ENCODE measurements at regions not wholly inside any gene's neighbourhood (a gene's known extent, or its start where the extent isn't known, plus 50 kb on each side); places are given as distances from the start of the nearest gene placed in this dataset.
"Not testable (repeated sequence)": the region's sequence is repeated elsewhere in the genome, so short reads cannot be mapped to it uniquely, and the experiment has no call there.

DNA sequence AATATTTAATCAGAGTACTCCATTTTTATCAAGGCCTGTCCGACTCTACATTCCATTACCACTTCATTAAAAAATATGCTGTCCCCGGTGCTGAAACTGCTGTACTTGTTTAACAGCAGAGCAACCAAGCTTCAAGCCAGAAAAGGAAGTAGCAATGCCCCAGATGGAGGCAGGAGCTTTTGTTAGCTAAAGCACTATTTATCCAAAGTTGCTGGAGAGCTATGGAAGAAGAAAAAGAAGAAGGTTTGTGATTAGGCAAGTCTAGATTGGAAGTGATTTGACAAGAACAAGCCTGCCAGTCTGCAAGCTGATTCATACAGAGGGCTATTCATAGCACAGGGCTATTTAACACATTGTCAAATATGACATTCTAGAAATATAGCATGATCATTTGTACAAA lies 160.9 kb upstream of the SPTLC3 start:
- no peak for DNase-seq

GRCh38 chr20:12849225-12849910 lies 159.4 kb upstream of the SPTLC3 start:
- no peak for DNase-seq

DNA sequence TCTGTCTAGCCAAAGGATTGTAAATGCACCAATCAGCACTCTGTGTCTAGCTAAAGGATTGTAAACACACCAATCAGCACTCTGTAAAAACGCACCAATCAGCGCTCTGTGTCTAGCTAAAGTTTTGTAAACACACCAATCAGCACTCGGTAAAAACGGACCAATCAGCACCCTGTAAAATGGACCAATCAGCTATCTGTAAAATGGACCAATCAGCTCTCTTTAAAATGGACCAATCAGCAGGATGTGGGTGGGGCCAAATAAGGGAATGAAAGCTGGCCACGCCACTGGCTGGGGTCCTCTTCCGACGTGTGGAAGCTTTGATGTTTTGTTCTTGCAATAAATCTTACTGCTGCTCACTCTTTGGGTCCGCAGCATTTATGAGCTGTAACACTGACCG lies 151.1 kb upstream of the SPTLC3 start:
- DNase-seq = not testable (repeated sequence)

GRCh38 chr20:12860619-12861247 lies 148.0 kb upstream of the SPTLC3 start:
- no peak for DNase-seq

GRCh38 chr20:12869669-12870068 lies 139.1 kb upstream of the SPTLC3 start:
- DNase-seq = no peak

GRCh38 chr20:12870588-12870987 lies 138.2 kb upstream of the SPTLC3 start:
- DNase-seq = no peak

DNA sequence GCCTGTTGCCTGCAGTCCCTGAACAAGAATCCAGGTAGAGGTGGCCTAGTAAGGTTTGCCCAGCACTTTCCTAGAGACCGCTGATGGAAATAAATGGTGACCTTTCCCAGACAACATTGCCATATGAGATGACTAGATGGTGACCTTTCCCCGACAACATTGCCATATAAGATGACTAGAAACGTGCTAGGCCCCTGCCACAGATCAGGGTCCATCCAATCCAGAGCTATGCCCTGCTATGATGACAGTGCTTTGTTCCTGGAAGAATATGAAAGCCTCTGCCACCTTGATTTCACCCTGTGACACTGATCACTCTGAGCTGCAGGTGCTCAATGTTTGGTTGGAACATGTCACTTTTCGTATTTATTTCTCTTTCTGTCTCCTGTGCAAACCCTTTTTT lies 133.8 kb upstream of the SPTLC3 start:
- no peak for DNase-seq

- no peak for DNase-seq
Measured at GRCh38 chr20:12875510-12875909, 133.3 kb upstream of the SPTLC3 start.

DNA sequence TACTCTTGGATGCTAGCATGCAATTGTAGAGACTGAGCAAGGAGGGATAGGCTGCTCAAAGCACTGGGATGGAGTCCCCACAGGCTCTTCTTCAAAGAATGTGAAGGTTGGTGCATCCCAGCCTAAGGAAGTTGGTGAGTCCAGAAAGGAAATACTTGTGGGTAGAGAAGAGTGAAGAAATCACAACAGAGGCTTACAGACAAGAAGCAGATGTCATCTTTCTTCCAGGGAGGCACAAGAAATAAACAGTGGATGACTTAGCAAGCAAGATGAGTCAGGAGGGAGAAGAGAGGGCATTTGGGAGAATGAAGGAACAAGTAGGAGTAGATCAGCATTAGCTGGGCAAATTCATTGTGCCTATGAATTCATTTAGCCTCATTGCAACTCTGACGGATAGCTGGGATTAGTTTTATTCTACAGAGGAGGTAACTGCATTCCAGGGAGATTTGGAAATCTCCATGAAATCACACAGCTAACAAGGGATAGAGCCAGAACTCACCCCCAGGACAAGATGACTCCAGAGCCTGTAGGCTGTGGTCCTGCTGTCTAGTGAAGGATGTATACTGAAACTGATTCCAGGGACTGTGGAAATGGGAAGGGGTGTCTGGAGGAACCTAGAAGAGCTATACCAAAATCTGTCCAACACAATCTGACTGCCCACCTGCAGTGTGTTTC lies 125.8 kb upstream of the SPTLC3 start:
- DNase-seq = no peak

DNA sequence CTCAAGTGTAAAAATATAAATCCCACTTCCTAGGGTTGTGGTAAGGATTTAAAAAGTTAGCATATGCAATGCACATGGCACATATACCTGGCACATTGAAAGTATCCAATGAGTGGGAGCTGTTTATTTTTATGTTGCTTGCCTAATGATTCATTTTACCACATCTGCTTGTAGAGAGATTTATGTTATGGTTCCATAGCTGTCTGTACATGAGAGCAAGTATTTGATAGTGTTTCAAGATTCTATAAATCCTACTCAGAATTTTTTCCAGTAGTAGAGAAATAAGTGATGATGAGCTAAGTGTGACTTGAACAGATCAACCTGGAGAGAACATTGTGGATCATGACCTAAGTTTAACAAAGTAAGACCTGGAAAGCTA lies 125.3 kb upstream of the SPTLC3 start:
- DNase-seq = no peak

- no peak for DNase-seq
Measured at GRCh38 chr20:12886618-12887363, 122.0 kb upstream of the SPTLC3 start.

DNA sequence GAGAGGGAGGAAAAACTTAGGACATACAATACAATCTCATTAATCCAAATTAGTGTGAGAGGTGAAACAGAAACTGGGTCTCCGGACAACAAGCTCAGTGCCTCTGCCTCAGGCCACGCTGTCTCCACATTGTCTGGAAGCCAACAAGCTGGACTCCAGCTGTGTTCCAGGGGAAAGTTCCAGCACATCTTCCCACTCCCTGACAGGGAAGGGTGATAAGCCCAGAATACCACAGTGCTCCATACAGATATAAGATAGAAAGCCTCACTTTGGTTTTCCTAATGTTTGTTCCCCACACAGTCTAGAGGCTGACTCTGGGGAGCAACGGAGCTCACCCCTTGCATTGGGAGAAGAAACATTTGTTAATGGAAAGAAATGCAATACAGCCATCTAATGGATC lies 117.1 kb upstream of the SPTLC3 start:
- no peak for DNase-seq

DNA sequence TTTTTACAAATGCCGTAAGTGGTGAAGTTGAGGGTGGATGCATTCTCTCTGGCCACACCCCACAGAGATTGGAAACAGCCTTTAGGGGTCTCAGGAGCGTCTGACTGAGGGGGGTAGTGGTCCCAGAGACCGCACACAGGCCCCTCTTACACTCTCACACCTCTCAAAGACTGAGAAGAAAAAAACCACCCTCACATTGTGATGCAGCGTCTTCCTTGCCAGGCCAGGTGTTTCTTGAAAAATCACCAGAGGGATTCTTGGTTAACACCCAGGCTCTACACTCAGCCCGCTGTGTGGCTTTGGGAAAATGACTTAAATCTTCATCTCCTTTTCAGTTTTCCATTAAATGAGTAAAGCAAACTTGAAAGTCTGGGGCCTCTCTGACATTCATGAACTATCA lies 115.8 kb upstream of the SPTLC3 start:
- DNase-seq = no peak

DNA sequence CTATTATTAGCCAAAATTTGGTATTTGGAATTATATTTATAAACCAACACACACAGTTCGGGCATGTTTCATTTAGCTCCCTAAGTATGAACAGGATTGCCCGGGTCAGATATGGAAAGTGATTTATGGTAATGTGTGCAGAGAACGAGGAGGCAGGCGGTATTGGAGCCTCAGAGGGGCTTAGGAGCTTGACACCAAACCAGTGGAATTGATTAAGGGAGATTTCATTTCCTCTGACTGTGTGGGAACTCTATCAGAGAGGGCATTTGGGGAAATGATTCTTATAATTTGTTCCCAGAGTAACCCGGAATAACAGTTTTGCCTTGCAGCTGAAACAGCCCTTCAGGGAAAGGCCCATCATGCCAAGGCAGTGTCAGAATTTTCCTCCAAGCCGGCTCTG lies 115.1 kb upstream of the SPTLC3 start:
- no peak for DNase-seq

DNA sequence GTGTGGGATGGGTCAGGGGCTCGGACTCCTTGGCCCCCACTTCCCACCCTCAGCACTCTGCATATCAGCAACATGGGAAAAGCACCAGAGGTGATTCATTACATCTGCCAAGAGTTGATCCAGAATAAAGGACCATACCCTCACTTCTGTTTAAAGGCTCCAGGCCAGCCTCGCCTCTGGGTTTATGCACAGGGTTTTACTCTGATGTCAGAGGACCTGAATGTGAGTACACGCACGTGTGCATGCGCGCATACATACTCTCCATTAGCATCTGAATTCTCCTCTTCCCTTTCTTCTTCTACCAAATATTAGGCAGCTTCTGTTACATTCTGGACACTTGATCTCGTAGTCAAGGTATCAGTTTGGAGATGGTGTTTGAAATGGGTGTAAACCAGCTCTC lies 114.7 kb upstream of the SPTLC3 start:
- no peak for DNase-seq

DNA sequence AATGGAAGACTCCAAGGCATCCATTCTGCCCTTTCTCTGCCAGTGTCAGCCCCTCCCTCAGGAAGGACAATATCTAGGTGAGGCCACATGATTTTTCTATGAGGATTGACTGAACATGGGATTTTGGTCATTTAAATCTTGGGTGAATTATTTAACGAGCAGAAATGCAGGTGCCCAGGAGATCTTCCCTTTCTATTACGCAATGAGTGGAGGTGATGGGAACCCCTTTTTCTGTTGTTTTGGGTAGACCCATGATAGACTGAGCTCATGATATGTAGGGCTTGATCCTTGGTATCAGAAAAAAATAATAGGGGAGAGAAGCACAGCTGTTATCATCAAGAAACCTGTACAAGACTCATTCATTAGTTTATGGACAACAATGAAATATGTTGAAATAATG lies 112.6 kb upstream of the SPTLC3 start:
- no peak for DNase-seq

DNA sequence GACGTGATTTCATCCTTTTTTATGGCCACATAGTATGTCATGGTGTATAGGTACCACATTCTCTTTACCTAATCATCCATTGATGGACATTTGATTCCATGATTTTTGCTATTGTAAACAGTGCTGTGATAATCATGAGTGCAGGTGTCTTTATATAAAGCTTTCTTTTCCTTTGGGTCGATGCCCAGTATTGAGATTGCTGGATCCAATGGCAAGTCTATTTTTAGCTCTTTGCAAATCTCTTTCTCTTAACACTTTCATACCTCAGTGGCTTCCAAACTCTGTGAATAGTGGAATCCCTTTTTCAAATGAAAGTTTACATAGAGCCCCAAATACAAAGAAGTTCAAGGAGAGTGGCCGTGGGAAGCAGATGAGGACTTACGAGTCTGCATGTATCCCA lies 105.8 kb upstream of the SPTLC3 start:
- DNase-seq = peak; percentile 21

DNA sequence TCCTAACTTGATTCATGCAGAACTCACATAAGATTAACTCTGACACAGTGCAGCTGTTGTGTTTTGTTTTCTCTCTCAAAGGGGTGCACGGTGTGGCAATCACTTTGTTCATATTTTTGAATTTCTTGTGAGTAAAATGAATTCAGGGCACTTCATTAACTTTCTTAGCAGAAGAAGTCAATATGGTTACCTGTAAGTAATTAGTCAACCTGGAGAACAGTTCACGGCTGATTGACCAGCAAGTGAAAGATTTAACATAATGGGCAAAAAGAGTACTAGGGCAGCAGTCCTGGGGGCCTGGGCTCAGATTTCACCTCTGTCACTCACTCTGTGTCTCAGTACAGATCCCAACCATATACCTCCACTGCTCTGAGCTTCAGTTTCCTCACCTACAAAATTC lies 102.4 kb upstream of the SPTLC3 start:
- no peak for DNase-seq

- no peak for DNase-seq
Measured at GRCh38 chr20:12911372-12911771, 97.4 kb upstream of the SPTLC3 start.

DNA sequence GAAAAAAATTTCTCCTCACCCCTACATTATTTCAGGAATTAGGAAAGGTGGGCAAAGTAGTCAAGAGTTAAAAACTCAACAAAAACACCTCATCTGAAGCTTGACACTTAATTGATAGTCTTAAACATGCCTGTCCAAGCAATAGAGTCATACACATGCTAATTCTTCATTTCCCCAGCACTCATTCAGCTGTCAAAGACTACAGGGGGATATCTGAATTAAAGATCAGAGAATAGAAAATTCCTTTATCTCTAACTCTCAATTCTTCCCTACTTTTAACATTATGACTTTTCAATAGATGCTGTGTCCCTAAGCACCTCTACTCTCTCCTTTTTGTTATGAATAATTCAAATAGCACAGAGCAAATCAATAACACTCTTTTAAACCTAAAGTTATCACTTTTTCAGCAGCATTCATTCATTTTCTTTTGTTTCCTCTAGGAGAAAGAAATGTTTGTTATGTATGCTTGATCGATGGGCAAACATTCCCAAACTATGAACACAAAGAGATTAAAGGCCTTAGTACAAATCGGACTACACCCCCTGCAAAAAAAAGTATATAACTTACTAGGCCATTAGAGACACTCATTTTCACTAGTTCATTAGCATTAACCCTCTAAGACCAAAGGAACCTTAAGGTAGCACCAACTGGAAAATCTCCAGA lies 94.9 kb upstream of the SPTLC3 start:
- no peak for DNase-seq

DNA sequence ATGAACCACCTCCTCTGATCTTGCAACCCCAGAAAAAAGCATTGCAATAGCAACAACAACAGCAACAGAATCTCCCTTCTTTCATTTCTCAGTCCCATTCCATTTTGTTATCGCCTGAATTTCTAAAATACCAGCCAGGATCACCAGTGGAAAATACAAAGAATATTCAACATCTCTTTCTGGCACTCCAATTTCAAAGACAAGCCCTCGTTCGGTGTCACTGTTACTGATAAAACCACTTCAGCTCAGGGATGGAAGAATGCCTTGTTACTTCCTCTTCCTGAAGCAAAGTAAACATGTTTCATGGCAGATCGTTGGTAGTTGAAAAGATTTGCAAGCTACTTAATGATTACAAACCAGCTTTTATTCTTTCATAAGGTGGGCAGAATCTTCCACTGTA lies 94.0 kb upstream of the SPTLC3 start:
- no peak for DNase-seq

GRCh38 chr20:12916699-12917098 lies 92.1 kb upstream of the SPTLC3 start:
- no peak for DNase-seq

DNA sequence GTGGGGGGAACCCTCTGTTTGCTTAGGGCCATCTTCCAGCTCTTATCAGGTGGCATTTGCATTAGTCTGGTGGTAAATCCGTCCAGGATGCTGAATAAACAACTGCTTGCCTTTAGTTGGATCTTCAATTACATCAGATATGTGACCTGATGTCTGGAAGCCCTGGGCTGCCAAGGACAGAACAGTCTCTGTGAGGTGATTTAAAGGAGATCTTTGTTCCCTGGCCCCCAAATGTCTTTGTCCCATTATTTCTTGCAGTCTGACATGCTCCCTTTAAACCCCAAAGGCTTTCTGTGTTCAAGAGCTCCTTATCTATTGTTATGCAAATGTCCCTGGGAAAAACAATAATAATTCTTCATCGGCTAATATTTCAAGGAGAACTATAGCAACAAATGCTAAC lies 84.6 kb upstream of the SPTLC3 start:
- no peak for DNase-seq

Measured in NCI-H1105 treated with DMSO at 0.1 percent for 48 hours (cell line).